H1 (cell line): ENCODE measurements at regions not wholly inside any gene's neighbourhood (a gene's known extent, or its start where the extent isn't known, plus 50 kb on each side); places are given as distances from the start of the nearest gene placed in this dataset.

ENCODE experiments used
- CTCF ChIP-seq, 3 experiments: IDR thresholded peaks; 1 replicate in 2 of 3; 2 replicates in 1 of 3; pipeline versions ENCODE4 v1.5.1 to v1.6.1; 2011; ENCODE audit warnings: low read length in 3 of 3, mild to moderate bottlenecking in 3 of 3, inconsistent platforms in 2 of 3, low read depth in 1 of 3, moderate library complexity in 1 of 3; ENCODE audit not compliant: insufficient read depth in 1 of 3; ENCODE audit errors: control extremely low read depth in 1 of 3
- EZH2 ChIP-seq: fragments of 200-600 bp; sonication (generic); IDR thresholded peaks from 2 replicates; pipeline ENCODE4 v1.7.1; 2012; ENCODE audit warnings: low read depth, mild to moderate bottlenecking, moderate library complexity, low read length, inconsistent platforms; ENCODE audit not compliant: severe bottlenecking
- PHF8 ChIP-seq: fragments of 200-600 bp; sonication (generic); conservative IDR thresholded peaks from 2 replicates; pipeline ENCODE4 v1.7.1; 2012; ENCODE audit warnings: low read depth, mild to moderate bottlenecking, inconsistent platforms, low read length, moderate library complexity
- POLR2AphosphoS5 ChIP-seq: IDR thresholded peaks from 2 replicates; pipeline ENCODE4 v1.6.1; 2011; ENCODE audit warnings: low read depth, low read length
- RFX5 ChIP-seq: IDR thresholded peaks from 2 replicates; pipeline ENCODE4 v1.6.1; 2011; ENCODE audit warnings: low read depth, low read length, improper control_type of control experiment, borderline replicate concordance

GRCh38 chr2:220422676-220423075, 795.2 kb downstream of the SLC4A3 start:
- TF ChIP-seq POLR2AphosphoS5 (no peak), CTCF (IDR thresholded peaks at IDR 0.05; ENCODE audit: control extremely low read depth in 1 of 3, insufficient read depth in 1 of 3, low read depth in 1 of 3, low read length in 3 of 3) (no peak), EZH2 (no peak), PHF8 (no peak), RFX5 (no peak)
